Neural cell (in vitro differentiated cells): ENCODE measurements at regions not wholly inside any gene's neighbourhood (a gene's known extent, or its start where the extent isn't known, plus 50 kb on each side); places are given as distances from the start of the nearest gene placed in this dataset.

Experiments
- H2AFZ ChIP-seq: fragments of 200-600, 300-800 bp; sonication (generic), shearing (Covaris generic); 2 replicates; pipeline ENCODE4 v1.6.0; 2014; ENCODE audit warnings: low read depth, mild to moderate bottlenecking, antibody characterized with exemption, low read length, moderate library complexity
- H3F3A ChIP-seq: fragments of 200-600 bp; shearing (Covaris generic); 2 replicates; pipeline ENCODE4 v1.6.1; 2016; ENCODE audit warnings: mild to moderate bottlenecking, moderate library complexity, mixed read lengths, antibody characterized with exemption, low read length; ENCODE audit not compliant: insufficient read depth, poor library complexity, severe bottlenecking
- H3K27ac ChIP-seq: fragments of 200-600, 300-800 bp; sonication (generic), shearing (Covaris generic); 2 replicates; pipeline ENCODE4 v1.5.1; 2014; ENCODE audit warnings: mild to moderate bottlenecking, low read length, moderate library complexity
- H3K27me3 ChIP-seq: fragments of 300-800, 200-600 bp; sonication (generic), shearing (Covaris generic); 2 replicates; pipeline ENCODE4 v1.6.0; 2014; ENCODE audit warnings: mild to moderate bottlenecking, low read depth, low read length, moderate library complexity; ENCODE audit not compliant: insufficient read depth
- H3K36me3 ChIP-seq: fragments of 300-800, 200-600 bp; sonication (generic), shearing (Covaris generic); 2 replicates; pipeline ENCODE4 v1.5.1; 2014; ENCODE audit warnings: mild to moderate bottlenecking, antibody characterized with exemption, low read length, moderate library complexity; ENCODE audit not compliant: insufficient read depth
- H3K4me2 ChIP-seq: fragments of 300-800, 200-600 bp; sonication (generic), shearing (Covaris generic); 2 replicates; pipeline ENCODE4 v1.6.0; 2014; ENCODE audit warnings: mild to moderate bottlenecking, low read length
- H3K4me3 ChIP-seq: fragments of 300-800, 200-600 bp; sonication (generic), shearing (Covaris generic); 2 replicates; pipeline ENCODE4 v1.5.1; 2014; ENCODE audit warnings: mild to moderate bottlenecking, low read length, moderate library complexity
- H3K79me2 ChIP-seq: fragments of 200-600 bp; shearing (Covaris generic); replicated peaks from 2 replicates; pipeline ENCODE4 v1.6.0; 2014; ENCODE audit warnings: mild to moderate bottlenecking, low read length, moderate library complexity; ENCODE audit not compliant: insufficient read depth
- H3K9ac ChIP-seq: fragments of 300-800, 200-600 bp; sonication (generic), shearing (Covaris generic); 2 replicates; pipeline ENCODE4 v1.6.1; 2016; ENCODE audit warnings: mild to moderate bottlenecking, low read length, mixed read lengths
- H3K9me2 ChIP-seq: fragments of 200-600 bp; shearing (Covaris generic); 2 replicates; pipeline ENCODE4 v1.6.1; 2016; ENCODE audit warnings: mild to moderate bottlenecking, low read length, mixed read lengths; ENCODE audit not compliant: insufficient read depth
- H3K9me3 ChIP-seq: fragments of 200-600, 300-800 bp; sonication (generic), shearing (Covaris generic); 2 replicates; pipeline ENCODE4 v1.6.1; 2016; ENCODE audit warnings: mild to moderate bottlenecking, mixed run types, low read length, moderate library complexity, mixed read lengths
- H4K20me1 ChIP-seq: fragments of 200-600 bp; shearing (Covaris generic); 2 replicates; pipeline ENCODE4 v1.6.1; 2016; ENCODE audit warnings: mild to moderate bottlenecking, mixed run types; ENCODE audit not compliant: insufficient read depth
- CTCF ChIP-seq: fragments of 450-650 bp; IDR thresholded peaks from 2 replicates; pipeline ENCODE4 v1.5.1; 2014; ENCODE audit warnings: antibody characterized with exemption, mild to moderate bottlenecking, moderate library complexity; ENCODE audit not compliant: poor library complexity, severe bottlenecking
- EP300 ChIP-seq: fragments of 450-650 bp; conservative IDR thresholded peaks from 2 replicates; pipeline ENCODE4 v1.6.1; 2014; ENCODE audit warnings: antibody characterized with exemption, mild to moderate bottlenecking, moderate library complexity; ENCODE audit not compliant: poor library complexity, severe bottlenecking
- EZH2 ChIP-seq: fragments of 200-600, 300-800 bp; shearing (Covaris generic), sonication (generic); IDR thresholded peaks from 2 replicates; pipeline ENCODE4 v1.6.1; 2014; ENCODE audit warnings: antibody characterized with exemption, low read length, borderline replicate concordance, mild to moderate bottlenecking; ENCODE audit not compliant: insufficient read depth, poor library complexity, severe bottlenecking
- MXI1 ChIP-seq: fragments of 450-650 bp; conservative IDR thresholded peaks from 2 replicates; pipeline ENCODE4 v1.6.1; 2014; ENCODE audit warnings: antibody characterized with exemption, mild to moderate bottlenecking; ENCODE audit not compliant: poor library complexity, severe bottlenecking
- POLR2AphosphoS5 ChIP-seq: IDR thresholded peaks from 2 replicates; pipeline ENCODE4 v1.6.1; 2012
- RAD21 ChIP-seq: fragments of 450-650 bp; conservative IDR thresholded peaks from 2 replicates; pipeline ENCODE4 v1.6.1; 2014; ENCODE audit warnings: antibody characterized with exemption, mild to moderate bottlenecking, moderate library complexity
- REST ChIP-seq: IDR thresholded peaks from 2 replicates; pipeline ENCODE4 v1.6.1; 2012; ENCODE audit warnings: borderline replicate concordance
- SMC3 ChIP-seq: fragments of 450-650 bp; conservative IDR thresholded peaks from 2 replicates; pipeline ENCODE4 v1.6.1; 2014; ENCODE audit warnings: antibody characterized with exemption, mild to moderate bottlenecking, moderate library complexity; ENCODE audit not compliant: poor library complexity
- TAF1 ChIP-seq: IDR thresholded peaks from 2 replicates; pipeline ENCODE4 v1.6.1; 2012; ENCODE audit warnings: low read depth

GRCh38 chr10:3435671-3436070 is 263.1 kb upstream of the PITRM1 start:
- H3K27ac ChIP-seq, result no peak overlapping the region
- TF ChIP-seq SMC3 (no peak), TAF1 (no peak), REST (no peak), MXI1 (no peak), CTCF (no peak), EP300 (no peak), RAD21 (no peak), POLR2AphosphoS5 (no peak)
- no peaks in the 10 kb centered on the region for H3K36me3 ChIP-seq
- no peak overlapping the region for H2AFZ ChIP-seq
- no peaks in the 10 kb centered on the region for H3F3A ChIP-seq
- H3K27me3 ChIP-seq, result no peaks in the 10 kb centered on the region
- no peak overlapping the region for H3K9ac ChIP-seq
- no peaks in the 10 kb centered on the region for H3K79me2 ChIP-seq
- H3K9me3 ChIP-seq, result no peaks in the 10 kb centered on the region
- H3K4me2 ChIP-seq, result no peak overlapping the region
- H3K9me2 ChIP-seq, result no peaks in the 10 kb centered on the region
- H4K20me1 ChIP-seq, result no peaks in the 10 kb centered on the region
- no peak overlapping the region for H3K4me3 ChIP-seq

GRCh38 chr10:3433988-3434387 is 261.4 kb upstream of the PITRM1 start:
- TF ChIP-seq TAF1 (no peak), RAD21 (no peak)
- Histone ChIP-seq H2AFZ (no peak overlapping the region), H4K20me1 (no peaks in the 10 kb centered on the region), H3K27me3 (no peaks in the 10 kb centered on the region), H3K4me3 (no peak overlapping the region), H3K9me2 (no peaks in the 10 kb centered on the region), H3K79me2 (no peaks in the 10 kb centered on the region), H3K9ac (no peak overlapping the region), H3K4me2 (no peak overlapping the region), H3K9me3 (no peaks in the 10 kb centered on the region), H3K36me3 (no peaks in the 10 kb centered on the region), H3K27ac (no peak overlapping the region), H3F3A (no peaks in the 10 kb centered on the region)

- no peak for TF ChIP-seq RAD21
- TF ChIP-seq EP300, result no peak
- TF ChIP-seq EZH2, result no peak
- no peak for TF ChIP-seq SMC3
- TF ChIP-seq TAF1, result no peak
- TF ChIP-seq MXI1, result no peak
- no peak for TF ChIP-seq REST
- TF ChIP-seq CTCF, result no peak
- no peak for TF ChIP-seq POLR2AphosphoS5
- Histone ChIP-seq H3K9me3 (no peaks in the 10 kb centered on the region), H3K9ac (no peak overlapping the region), H2AFZ (no peak overlapping the region), H4K20me1 (no peaks in the 10 kb centered on the region), H3K4me2 (no peak overlapping the region), H3K36me3 (no peaks in the 10 kb centered on the region), H3F3A (no peaks in the 10 kb centered on the region), H3K4me3 (no peak overlapping the region), H3K27ac (no peak overlapping the region), H3K27me3 (no peaks in the 10 kb centered on the region), H3K79me2 (no peaks in the 10 kb centered on the region), H3K9me2 (no peaks in the 10 kb centered on the region)
These were observed 260.5 kb upstream of the PITRM1 start for GRCh38 chr10:3433131-3433530.
